C1 segment of cervical spinal cord (tissue), 14 donors: ENCODE measurements at regions not wholly inside any gene's neighbourhood (a gene's known extent, or its start where the extent isn't known, plus 50 kb on each side); places are given as distances from the start of the nearest gene placed in this dataset.
"Not testable (repeated sequence)": the region's sequence is repeated elsewhere in the genome, so short reads cannot be mapped to it uniquely, and the experiment has no call there.

Experiments
- DNase-seq, 14 donors: peaks; one replicate each; lab custom pipeline; 2025; lab: John Stamatoyannopoulos, UW

DNA sequence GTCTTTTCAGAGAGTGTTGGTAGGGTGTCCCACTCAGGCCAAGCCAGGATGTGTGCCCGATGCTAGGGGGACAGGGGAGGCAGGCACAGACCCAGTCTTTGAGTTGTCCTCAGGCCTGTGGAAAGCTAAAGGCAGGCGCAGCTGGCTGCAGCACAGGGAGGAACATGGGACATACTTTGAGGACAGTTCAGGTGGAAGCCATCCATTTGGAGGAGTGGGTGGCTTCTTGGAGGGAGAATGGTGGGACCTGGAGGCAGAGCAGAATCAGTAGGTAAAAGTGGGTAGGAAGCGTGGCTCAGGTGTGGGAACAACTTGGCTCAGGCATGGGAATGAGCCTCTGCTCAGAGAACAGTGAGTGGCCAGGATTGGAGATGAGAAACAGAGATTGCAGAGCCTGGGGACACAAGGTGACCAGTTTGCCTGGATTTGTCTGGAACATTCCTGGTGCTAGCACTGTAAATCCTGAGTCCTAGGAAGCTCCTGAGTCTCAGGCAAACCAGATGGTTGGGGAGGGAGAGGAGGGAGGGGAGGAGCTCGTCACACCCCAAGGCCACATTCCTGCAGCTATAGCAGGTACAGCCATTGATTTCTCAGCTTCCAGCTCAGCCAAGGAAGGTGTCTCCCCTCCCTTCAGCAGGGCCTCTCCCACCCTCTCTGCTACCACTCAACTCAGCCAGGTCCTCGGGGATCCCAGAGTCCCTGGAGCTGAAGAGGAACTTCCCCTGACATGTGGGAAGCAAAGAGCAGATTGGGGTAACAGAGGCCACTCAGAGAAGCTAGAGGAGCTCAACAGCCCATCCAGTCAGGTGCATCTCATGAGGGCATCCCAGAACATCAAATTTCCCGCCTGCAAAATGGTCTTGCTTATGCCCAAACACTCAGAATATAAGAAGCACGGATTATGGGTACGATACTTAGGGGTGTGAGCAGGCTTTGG, 65.2 kb upstream of the TINAGL1 start:
- DNase-seq, result no peak

DNA sequence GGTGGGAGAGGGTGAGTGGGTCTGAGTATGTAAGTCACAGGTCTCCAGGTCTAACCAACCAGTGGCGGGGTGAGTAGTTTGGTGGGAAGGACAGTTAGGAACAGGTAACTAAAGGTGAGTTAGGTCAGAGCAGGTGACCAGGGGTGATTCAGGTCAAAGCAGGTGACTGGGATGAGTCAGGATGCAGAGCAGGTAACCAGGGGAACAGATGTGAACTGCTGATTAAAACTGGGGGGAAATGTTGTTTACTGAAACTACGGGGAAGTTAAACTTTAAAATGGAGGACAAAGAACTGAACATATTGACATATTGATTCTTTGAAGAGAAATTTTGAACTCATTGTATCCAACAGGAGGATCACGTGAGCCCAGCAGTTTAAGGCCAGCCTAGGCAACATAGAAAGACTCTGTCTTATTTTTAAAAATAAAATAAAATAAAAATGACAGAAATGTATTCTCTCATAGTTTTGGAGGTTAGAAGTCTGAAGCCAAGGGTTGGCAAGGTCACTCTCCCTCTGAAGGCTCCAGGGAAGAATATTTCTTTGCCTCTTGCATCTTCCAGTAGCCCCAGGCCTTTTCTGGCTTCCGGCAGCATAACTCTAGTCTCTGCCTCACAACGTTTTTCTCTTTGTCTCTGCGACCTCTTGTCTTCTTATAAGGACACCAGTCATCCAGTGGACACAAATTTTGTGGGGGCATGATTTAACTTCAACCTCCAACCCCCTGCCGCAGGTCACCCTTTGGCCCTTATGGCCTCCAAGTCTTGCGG, 64.3 kb upstream of the TINAGL1 start:
- no peak for DNase-seq

DNA sequence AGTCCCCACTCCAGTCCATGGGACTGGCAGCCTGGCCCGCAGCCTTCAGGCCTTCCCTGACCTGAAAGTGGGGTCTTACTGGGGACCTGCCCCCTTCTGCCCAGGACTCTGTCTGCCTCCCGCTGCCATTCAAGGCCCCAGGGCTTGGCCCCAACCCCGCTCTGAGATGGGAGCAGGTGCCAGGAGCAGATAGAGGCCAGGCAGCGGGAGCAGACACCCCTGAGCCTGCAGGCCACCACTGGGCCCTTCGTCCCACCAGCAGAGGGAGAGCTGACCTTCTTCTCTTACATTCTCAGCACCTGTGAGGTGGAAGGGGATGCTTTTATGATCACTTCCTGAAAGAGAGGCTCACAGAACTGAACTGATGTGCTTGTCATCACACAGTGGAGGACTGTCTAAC, 62.2 kb upstream of the TINAGL1 start:
- no peak for DNase-seq

DNA sequence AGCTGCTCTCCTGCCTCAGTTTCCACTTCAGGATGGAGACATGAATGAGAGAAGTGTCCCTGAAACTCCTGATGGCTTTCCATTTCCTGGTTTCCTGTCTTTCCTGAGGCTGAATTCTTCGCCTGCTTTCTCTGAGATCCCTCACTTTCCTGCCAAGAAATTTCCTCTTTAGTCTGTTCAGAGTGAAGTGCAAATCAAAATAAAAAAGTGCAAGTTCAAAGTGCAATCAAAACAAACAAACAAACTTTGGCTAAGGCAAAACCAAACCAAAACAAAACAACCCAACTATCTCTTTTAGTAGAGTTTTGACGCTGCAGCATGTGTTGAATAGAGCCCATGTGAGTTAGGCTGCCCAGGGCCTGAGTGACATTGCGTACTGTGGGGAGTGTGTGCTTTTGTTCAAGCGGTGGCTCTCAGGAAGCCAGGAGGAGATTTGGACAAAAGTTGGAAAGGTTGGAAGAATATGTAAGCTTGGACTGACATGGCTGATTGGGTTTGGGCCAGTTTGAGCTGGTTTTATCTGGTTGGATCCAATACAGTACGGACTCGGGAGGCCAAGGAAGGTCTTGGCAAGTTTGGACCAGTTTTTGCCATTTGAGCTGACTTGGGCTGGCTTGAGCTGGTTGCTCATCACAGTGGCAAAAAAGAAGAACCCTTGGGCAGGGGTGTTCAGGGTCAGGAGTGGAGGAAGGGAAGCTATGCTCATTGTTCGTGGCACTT, 61.1 kb upstream of the TINAGL1 start:
- no peak for DNase-seq

DNA sequence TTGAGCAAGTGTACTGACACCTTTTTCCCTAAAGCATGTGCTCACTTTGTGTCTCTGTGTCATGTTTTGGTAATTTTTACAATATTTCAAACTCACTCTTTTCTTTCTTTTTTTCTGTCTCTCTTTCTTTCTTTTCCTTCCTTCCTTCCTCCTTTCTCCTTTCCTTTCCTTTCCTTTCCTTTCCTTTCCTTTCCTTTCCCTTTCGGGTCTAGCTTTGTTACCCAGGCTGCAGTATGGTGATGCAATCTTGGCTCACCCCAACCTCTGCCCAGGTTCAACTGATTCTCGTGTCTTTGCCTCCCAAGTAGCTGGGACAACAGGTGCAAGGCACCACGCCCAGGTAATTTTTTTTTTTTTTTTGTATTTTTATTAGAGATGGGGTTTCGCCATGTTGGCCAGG, 60.4 kb upstream of the TINAGL1 start:
- no peak for DNase-seq

DNA sequence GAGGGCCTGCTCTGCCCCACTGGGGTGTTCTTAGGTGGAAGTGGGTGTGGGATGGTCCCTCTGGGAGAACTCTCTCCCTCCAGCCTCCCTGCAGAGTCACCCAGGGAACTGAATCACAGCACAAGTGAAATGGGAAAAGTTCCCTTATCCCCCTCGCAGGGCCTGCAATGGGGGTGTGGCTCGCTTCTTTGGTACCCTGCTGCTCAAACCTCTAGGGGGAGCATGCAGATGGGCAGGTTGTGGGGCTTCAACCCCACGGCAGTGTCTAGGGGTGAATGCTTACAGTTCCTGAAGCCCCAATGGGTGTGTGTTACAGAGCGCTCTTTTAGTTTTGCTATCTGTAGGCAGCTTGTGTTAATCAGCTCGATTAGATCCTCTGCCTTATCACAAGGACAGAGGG, 59.0 kb upstream of the TINAGL1 start:
- no peak for DNase-seq

DNA sequence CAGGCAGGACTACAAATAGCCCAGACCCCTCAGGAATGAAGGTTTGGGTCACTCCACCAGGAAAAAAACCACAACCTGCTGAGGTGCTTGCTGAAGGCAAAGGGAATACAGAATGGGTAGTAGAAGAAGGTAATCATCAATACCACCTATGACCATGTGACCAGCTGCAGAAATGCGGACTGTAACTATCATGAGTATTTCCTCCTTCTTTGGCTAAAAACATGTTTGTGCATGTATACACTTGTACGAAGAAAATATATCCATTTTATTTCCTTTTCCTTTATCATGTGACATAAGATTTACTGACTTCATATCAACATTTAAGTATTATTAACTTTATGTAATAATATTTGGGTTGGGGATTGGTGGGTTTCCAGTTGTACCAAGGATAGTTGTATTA, 58.3 kb upstream of the TINAGL1 start:
- not testable (repeated sequence) for DNase-seq

DNA sequence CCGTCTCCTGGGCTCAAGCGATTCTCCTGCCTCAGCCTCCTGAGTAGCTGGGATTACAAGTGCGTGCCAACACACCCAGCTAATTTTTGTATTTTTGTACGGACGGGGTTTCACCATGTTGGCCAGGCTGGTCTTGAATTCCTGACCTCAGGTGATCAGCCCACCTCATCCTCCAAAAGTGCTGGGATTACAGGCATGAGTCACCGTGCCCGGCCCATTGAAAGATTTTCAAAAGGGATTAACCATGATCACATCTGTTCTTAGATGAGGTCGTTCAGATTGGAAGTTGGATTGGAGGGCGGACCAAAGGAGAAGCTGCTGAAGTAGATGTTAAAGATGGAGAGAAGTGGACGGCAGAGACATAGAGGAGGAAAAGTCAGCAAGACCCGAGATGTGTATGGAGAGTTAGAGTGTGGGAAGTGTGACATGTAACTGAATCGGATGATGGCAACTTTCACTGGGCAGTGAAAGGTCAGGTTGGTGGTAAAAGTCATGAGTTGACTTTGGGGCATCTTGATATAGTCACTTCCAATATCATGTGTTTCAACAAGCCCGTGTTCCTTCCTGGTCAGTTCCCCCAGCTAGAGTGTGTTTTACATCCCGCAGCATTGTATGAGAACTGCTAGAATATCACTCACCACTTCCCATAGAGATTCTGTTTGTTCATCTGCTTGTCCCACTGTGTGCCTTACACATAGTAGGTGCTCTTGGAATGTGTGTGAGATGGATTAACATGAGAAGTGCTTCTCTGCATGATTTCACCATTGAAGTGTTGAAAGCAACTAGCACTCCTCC, 54.4 kb upstream of the TINAGL1 start:
- DNase-seq, result no peak

DNA sequence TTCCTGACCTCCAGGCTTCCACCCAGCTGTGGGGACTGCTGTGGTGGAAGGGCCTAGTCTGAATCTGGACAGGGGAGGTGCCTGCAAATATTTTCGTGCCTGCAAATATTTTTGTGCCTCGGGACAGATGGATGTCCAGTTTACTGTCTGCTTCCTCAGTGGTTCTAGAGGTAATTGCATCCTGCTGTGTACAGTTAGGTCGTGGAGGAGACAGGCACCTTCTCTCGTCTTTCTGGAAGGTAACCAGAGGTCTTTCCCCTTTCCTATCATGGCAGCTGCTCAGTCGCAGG, 53.8 kb upstream of the TINAGL1 start:
- DNase-seq, result no peak

DNA sequence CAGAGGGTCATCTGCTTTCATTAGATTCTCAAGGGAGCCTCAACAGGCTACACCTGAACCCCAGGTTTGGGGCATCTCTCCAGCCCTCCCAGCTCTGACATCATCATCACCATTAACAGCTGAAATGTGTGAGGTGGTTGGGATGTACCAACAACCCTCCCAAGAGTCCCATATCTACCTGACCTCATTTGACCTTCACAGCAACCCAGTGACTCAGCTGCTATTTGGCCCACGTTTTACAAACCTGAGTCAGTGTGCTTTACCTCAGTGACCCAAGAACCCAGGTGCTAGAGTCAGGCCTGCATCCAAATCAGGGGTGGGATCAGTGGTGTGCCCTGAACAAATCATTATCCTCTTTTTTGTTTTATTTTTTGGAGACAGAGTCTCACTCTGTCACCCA, 53.3 kb upstream of the TINAGL1 start:
- no peak for DNase-seq

DNA sequence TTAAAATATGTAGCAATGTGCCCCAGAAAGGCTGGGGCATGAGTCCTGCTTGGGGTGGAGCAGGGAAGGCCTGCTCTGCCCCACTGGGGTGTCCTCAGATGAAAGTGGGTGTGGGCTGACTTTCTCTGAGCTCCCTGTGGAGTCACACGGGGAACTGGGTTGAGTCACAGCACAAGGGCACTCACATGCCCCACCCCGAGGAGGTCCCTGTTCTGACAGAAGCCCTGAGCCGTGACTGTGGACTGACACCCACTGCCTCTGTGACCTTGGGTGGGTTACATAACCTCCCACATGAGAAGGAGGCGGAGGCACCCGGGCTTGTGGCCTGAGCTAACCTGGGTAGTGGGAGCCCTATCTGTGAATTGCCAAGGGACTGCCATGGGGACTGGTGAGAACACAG, 52.5 kb upstream of the TINAGL1 start:
- peak in 1 of 14 donors; percentile 19 for DNase-seq

DNA sequence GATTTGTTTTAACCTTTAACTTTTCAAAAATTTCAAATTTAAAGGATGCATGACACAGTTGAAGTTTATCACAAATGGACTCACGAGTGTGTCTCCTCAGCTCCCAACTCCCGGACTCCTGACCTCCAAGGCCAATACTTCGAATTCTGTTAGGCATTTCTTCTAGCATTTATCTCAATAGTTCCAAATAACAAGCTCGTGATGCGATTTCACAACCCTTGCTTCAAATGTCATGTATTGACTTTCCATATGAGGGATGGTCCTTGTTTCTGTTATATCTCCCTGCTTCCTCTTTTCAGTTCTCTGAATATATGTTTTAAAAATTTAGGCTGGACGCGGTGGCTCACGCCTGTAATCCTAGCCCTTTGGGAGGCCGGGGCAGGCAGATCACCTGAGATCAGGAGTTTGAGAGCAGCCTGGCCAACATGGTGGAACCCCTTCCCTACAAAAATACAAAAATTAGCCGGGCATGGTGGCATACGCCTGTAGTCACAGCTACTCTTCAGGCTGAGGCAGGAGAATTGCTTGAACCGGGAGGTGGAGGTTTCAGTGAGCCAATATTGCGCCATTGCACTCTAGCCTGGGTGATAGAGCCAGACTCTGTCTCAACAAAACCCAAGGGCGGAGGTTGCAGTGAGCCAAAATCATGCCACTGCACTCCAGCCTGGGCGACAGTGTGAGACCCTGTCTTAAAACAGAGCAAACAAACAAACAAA, 52.0 kb upstream of the TINAGL1 start:
- DNase-seq, result no peak
